HG02852 (cell line): ENCODE measurements at regions not wholly inside any gene's neighbourhood (a gene's known extent, or its start where the extent isn't known, plus 50 kb on each side); places are given as distances from the start of the nearest gene placed in this dataset.

Experiments used
- ATAC-seq: cut with Tn5 transposase; IDR thresholded peaks from one replicate; pipeline ENCODE4 v1.9.1; 2021; ENCODE audit warnings: mild to moderate bottlenecking, moderate library complexity; ENCODE audit not compliant: unreplicated experiment

- ATAC-seq, result no peak
Measured at GRCh38 chr1:39085174-39085573, 59.0 kb downstream of the NDUFS5 start.

- no peak for ATAC-seq
Measured at GRCh38 chr1:39086386-39086785, 60.2 kb downstream of the NDUFS5 start.

GRCh38 chr1:39086865-39087409, 60.8 kb downstream of the NDUFS5 start:
- no peak for ATAC-seq

- ATAC-seq, result no peak
Measured at GRCh38 chr1:39087435-39087834, 61.3 kb downstream of the NDUFS5 start.

- ATAC-seq, result no peak
Measured at GRCh38 chr1:39088658-39089057, 62.5 kb downstream of the NDUFS5 start.

GRCh38 chr1:39089931-39090521, 63.9 kb downstream of the NDUFS5 start:
- no peak for ATAC-seq

- ATAC-seq, result no peak
Measured at GRCh38 chr1:39090757-39091380, 64.7 kb downstream of the NDUFS5 start.

GRCh38 chr1:39091845-39092645, 65.9 kb downstream of the NDUFS5 start:
- ATAC-seq, result no peak

- no peak for ATAC-seq
Measured at GRCh38 chr1:39094685-39095084, 68.5 kb downstream of the NDUFS5 start.

- ATAC-seq, result no peak
Measured at GRCh38 chr1:39098546-39099250, 72.5 kb downstream of the NDUFS5 start.

- no peak for ATAC-seq
Measured at GRCh38 chr1:39102537-39103327, 76.6 kb downstream of the NDUFS5 start.

- ATAC-seq, result no peak
Measured at GRCh38 chr1:39103328-39104157, 77.4 kb downstream of the NDUFS5 start.

- ATAC-seq, result no peak
Measured at GRCh38 chr1:39104158-39105060, 78.3 kb downstream of the NDUFS5 start.

- ATAC-seq, result peak; percentile 45
Measured at GRCh38 chr1:39105061-39105840, 79.1 kb downstream of the NDUFS5 start.

- peak; percentile 23 for ATAC-seq
Measured at GRCh38 chr1:39105841-39106765, 80.0 kb downstream of the NDUFS5 start.

GRCh38 chr1:39106801-39107327, 80.7 kb downstream of the NDUFS5 start:
- ATAC-seq, result no peak
